ENCODE measurements at regions not wholly inside any gene's neighbourhood (a gene's known extent, or its start where the extent isn't known, plus 50 kb on each side); places are given as distances from the start of the nearest gene placed in this dataset.

DNA sequence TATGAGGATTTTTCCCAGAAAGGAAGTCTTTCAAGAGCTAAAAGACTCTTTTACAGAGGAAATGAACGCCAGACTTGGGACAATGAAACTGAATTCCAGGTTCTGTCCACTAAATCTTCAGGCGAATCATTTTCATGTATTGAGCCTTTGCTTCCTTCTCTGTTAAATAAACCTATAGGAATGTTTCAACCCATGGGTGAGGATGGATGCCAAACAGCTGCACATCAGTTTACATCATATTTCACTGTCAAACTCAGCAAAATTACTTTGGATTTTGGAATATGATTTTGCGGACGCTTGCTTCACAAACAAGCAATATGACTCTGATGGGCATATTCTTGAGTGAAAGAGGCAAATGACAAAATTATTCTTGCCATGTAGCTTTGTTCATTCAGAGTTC, 256.1 kb upstream of the ZNF521 start:
- TF ChIP-seq EP300 (IDR thresholded peaks at IDR 0.05) = no peak
- no peak for TF ChIP-seq GATA3 (IDR thresholded peaks at IDR 0.05; ENCODE audit: borderline replicate concordance)
- TF ChIP-seq RAD21 (conservative IDR thresholded peaks at IDR 0.05 in 1 of 2, IDR thresholded peaks at IDR 0.05 in 1 of 2) = no peak
- TF ChIP-seq, protein P1, sequence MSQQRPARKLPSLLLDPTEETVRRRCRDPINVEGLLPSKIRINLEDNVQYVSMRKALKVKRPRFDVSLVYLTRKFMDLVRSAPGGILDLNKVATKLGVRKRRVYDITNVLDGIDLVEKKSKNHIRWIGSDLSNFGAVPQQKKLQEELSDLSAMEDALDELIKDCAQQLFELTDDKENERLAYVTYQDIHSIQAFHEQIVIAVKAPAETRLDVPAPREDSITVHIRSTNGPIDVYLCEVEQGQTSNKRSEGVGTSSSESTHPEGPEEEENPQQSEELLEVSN (IDR thresholded peaks at IDR 0.05; ENCODE audit: borderline replicate concordance, low read depth) = no peak
- no peak for TF ChIP-seq JUN (IDR thresholded peaks at IDR 0.05)
- TF ChIP-seq ZSCAN20 (CRISPR knock-in tag; IDR thresholded peaks at IDR 0.05) = no peak
- no peak for TF ChIP-seq MAZ (IDR thresholded peaks at IDR 0.05; ENCODE audit: borderline replicate concordance, low read depth, low read length)
- TF ChIP-seq, protein P2, sequence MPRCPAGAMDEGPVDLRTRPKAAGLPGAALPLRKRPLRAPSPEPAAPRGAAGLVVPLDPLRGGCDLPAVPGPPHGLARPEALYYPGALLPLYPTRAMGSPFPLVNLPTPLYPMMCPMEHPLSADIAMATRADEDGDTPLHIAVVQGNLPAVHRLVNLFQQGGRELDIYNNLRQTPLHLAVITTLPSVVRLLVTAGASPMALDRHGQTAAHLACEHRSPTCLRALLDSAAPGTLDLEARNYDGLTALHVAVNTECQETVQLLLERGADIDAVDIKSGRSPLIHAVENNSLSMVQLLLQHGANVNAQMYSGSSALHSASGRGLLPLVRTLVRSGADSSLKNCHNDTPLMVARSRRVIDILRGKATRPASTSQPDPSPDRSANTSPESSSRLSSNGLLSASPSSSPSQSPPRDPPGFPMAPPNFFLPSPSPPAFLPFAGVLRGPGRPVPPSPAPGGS (IDR thresholded peaks at IDR 0.05) = no peak
- no peak for TF ChIP-seq HOXB5 (CRISPR knock-in tag; IDR thresholded peaks at IDR 0.05)
- TF ChIP-seq, protein P3, sequence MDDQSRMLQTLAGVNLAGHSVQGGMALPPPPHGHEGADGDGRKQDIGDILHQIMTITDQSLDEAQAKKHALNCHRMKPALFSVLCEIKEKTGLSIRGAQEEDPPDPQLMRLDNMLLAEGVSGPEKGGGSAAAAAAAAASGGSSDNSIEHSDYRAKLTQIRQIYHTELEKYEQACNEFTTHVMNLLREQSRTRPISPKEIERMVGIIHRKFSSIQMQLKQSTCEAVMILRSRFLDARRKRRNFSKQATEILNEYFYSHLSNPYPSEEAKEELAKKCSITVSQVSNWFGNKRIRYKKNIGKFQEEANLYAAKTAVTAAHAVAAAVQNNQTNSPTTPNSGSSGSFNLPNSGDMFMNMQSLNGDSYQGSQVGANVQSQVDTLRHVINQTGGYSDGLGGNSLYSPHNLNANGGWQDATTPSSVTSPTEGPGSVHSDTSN (IDR thresholded peaks at IDR 0.05) = no peak
- TF ChIP-seq ZNF302 (CRISPR knock-in tag; IDR thresholded peaks at IDR 0.05) = no peak
- no peak for TF ChIP-seq PHF8 (IDR thresholded peaks at IDR 0.05; ENCODE audit: borderline replicate concordance, low read depth)
- 44% methylated on average over 4 of the region's 4 CpGs for WGBS (ENCODE audit: missing lambda C conversion rate)
- no peaks in the 10 kb centered on the region for H3K4me1 ChIP-seq
- no peak overlapping the region for H3K4me2 ChIP-seq
- H3K9me3 ChIP-seq = no peaks in the 10 kb centered on the region
- no peak overlapping the region for H3K27ac ChIP-seq
- FAIRE-seq (no peak), ATAC-seq (no peak), DNase-seq (ENCODE audit: low read depth in 1 of 2, low spot score in 1 of 2) (no peak)
- CTCF ChIA-PET = no interaction called here
- no peak overlapping the region for H3K4me3 ChIP-seq
- POLR2A ChIA-PET = no interaction called here

DNA sequence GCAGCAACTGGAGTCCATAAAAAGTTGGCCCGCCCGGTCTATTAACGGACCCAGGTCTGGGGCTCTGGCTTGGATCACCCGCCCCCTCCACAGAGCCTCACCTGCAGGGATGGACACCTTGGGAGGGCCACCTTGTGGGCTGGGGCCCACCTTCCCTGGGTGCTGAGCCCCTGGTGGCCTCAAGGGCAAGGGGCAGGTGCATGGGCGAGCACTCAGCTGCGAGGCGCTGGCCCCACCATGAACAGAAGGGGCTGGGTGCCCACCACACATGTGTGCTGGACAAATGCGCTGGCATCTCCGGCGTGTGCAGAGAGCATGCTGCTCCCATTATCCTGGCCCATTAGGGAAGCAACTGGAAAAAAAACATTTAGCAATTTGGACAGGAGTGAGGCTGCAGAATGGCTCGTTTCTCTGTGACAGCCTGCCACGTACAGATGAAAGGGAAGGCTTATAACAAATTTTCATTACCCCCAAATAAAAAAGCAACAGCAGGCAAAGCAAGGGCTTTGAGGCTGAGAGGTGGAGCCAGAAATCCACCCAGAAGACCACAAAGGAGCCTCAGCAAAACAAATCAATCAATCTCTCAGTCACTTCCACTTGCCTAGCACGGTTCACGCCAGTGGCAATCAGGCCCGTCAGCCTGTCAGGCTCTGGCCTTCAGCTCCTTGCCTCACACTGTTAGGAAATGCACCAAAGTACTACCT, 253.1 kb upstream of the ZNF521 start:
- no peak for TF ChIP-seq CBX2 (IDR thresholded peaks at IDR 0.05; ENCODE audit: borderline replicate concordance, low read depth)
- TF ChIP-seq SREBF2 (IDR thresholded peaks at IDR 0.05) = no peak
- no peak for TF ChIP-seq HEYL (CRISPR knock-in tag; IDR thresholded peaks at IDR 0.05)
- TF ChIP-seq, protein P4, sequence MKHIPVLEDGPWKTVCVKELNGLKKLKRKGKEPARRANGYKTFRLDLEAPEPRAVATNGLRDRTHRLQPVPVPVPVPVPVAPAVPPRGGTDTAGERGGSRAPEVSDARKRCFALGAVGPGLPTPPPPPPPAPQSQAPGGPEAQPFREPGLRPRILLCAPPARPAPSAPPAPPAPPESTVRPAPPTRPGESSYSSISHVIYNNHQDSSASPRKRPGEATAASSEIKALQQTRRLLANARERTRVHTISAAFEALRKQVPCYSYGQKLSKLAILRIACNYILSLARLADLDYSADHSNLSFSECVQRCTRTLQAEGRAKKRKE (CRISPR knock-in tag; IDR thresholded peaks at IDR 0.05; ENCODE audit: low read depth) = no peak
- no peak for TF ChIP-seq EHMT2 (IDR thresholded peaks at IDR 0.05; ENCODE audit: low read depth)
- no peak for TF ChIP-seq HOXA7 (CRISPR knock-in tag; IDR thresholded peaks at IDR 0.05)
- no peak for TF ChIP-seq SMC3 (IDR thresholded peaks at IDR 0.05)
- no peak for TF ChIP-seq FOSL2 (IDR thresholded peaks at IDR 0.05)
- no peak for TF ChIP-seq FOSL2 (CRISPR knock-in tag; IDR thresholded peaks at IDR 0.05)
- TF ChIP-seq, protein P5, sequence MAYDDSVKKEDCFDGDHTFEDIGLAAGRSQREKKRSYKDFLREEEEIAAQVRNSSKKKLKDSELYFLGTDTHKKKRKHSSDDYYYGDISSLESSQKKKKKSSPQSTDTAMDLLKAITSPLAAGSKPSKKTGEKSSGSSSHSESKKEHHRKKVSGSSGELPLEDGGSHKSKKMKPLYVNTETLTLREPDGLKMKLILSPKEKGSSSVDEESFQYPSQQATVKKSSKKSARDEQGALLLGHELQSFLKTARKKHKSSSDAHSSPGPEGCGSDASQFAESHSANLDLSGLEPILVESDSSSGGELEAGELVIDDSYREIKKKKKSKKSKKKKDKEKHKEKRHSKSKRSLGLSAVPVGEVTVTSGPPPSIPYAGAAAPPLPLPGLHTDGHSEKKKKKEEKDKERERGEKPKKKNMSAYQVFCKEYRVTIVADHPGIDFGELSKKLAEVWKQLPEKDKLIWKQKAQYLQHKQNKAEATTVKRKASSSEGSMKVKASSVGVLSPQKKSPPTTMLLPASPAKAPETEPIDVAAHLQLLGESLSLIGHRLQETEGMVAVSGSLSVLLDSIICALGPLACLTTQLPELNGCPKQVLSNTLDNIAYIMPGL (CRISPR knock-in tag; IDR thresholded peaks at IDR 0.05; ENCODE audit: borderline replicate concordance) = no peak
- TF ChIP-seq CBX8 (IDR thresholded peaks at IDR 0.05) = no peak
- TF ChIP-seq TP53 (CRISPR knock-in tag; IDR thresholded peaks at IDR 0.05) = no peak
- TF ChIP-seq, protein P6, sequence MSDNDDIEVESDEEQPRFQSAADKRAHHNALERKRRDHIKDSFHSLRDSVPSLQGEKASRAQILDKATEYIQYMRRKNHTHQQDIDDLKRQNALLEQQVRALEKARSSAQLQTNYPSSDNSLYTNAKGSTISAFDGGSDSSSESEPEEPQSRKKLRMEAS (IDR thresholded peaks at IDR 0.05) = no peak
- no peak for TF ChIP-seq FOXS1 (CRISPR knock-in tag; IDR thresholded peaks at IDR 0.05)
- no peak for TF ChIP-seq RAD21 (conservative IDR thresholded peaks at IDR 0.05 in 1 of 2, IDR thresholded peaks at IDR 0.05 in 1 of 2)
- Histone ChIP-seq H3K4me3 (no peak overlapping the region), H3K4me2 (no peak overlapping the region), H3K27ac (no peak overlapping the region), H3K4me1 (no peaks in the 10 kb centered on the region), H3K9me3 (no peaks in the 10 kb centered on the region)
- POLR2A ChIA-PET = no interaction called here
- WGBS (ENCODE audit: missing lambda C conversion rate) = 31% methylated on average over 11 of the region's 15 CpGs
- no peak for ATAC-seq
- no peak for DNase-seq (ENCODE audit: low read depth in 1 of 2, low spot score in 1 of 2)
- CTCF ChIA-PET = no interaction called here
- FAIRE-seq = no peak

All from A549 (cell line).